ENCODE measurements at regions not wholly inside any gene's neighbourhood (a gene's known extent, or its start where the extent isn't known, plus 50 kb on each side); places are given as distances from the start of the nearest gene placed in this dataset.
"Not testable (repeated sequence)": the region's sequence is repeated elsewhere in the genome, so short reads cannot be mapped to it uniquely, and the experiment has no call there.

- DNase-seq, result no peak
These were observed 246.4 kb upstream of the SLC7A11 start for GRCh38 chr4:138488533-138488932.

GRCh38 chr4:138487670-138488069, 245.5 kb upstream of the SLC7A11 start:
- no peak for DNase-seq

GRCh38 chr4:138487230-138487629, 245.1 kb upstream of the SLC7A11 start:
- DNase-seq, result no peak

GRCh38 chr4:138485498-138485897, 243.3 kb upstream of the SLC7A11 start:
- DNase-seq, result no peak

GRCh38 chr4:138475116-138475515, 233.0 kb upstream of the SLC7A11 start:
- no peak for DNase-seq

- no peak for DNase-seq
These were observed 231.2 kb upstream of the SLC7A11 start for GRCh38 chr4:138473339-138473738.

GRCh38 chr4:138460477-138461414, 218.6 kb upstream of the SLC7A11 start:
- DNase-seq, result no peak

- DNase-seq, result no peak
These were observed 216.6 kb upstream of the SLC7A11 start for GRCh38 chr4:138458751-138459150.

- DNase-seq, result not testable (repeated sequence)
These were observed 214.2 kb upstream of the SLC7A11 start for GRCh38 chr4:138456349-138456748.

GRCh38 chr4:138455097-138455496, 212.9 kb upstream of the SLC7A11 start:
- DNase-seq, result no peak

- DNase-seq, result no peak
These were observed 210.7 kb upstream of the SLC7A11 start for GRCh38 chr4:138452826-138453225.

- no peak for DNase-seq
These were observed 209.1 kb upstream of the SLC7A11 start for GRCh38 chr4:138451276-138451663.

- no peak for DNase-seq
These were observed 208.6 kb upstream of the SLC7A11 start for GRCh38 chr4:138450546-138451275.

- no peak for DNase-seq
These were observed 207.8 kb upstream of the SLC7A11 start for GRCh38 chr4:138449938-138450337.

- DNase-seq, result no peak
These were observed 206.0 kb upstream of the SLC7A11 start for GRCh38 chr4:138448169-138448568.

- peak; percentile 68 for DNase-seq
These were observed 204.3 kb upstream of the SLC7A11 start for GRCh38 chr4:138446456-138446855.

GRCh38 chr4:138445098-138445497, 202.9 kb upstream of the SLC7A11 start:
- DNase-seq, result peak; percentile 78

GRCh38 chr4:138444260-138444659, 202.1 kb upstream of the SLC7A11 start:
- DNase-seq, result no peak

GRCh38 chr4:138439143-138439581, 197.0 kb upstream of the SLC7A11 start:
- peak; percentile 88 for DNase-seq

- DNase-seq, result peak; percentile 46
These were observed 196.5 kb upstream of the SLC7A11 start for GRCh38 chr4:138438608-138439007.

GRCh38 chr4:138437263-138437851, 195.2 kb upstream of the SLC7A11 start:
- DNase-seq, result no peak

GRCh38 chr4:138435733-138436132, 193.6 kb upstream of the SLC7A11 start:
- DNase-seq, result not testable (repeated sequence)

- not testable (repeated sequence) for DNase-seq
These were observed 192.9 kb upstream of the SLC7A11 start for GRCh38 chr4:138435046-138435445.
